CD4-positive, alpha-beta T cell (primary cell): ENCODE measurements at regions not wholly inside any gene's neighbourhood (a gene's known extent, or its start where the extent isn't known, plus 50 kb on each side); places are given as distances from the start of the nearest gene placed in this dataset.

Experiments used
- ATAC-seq: fragments of 200-7000 bp; cut with Tn5 transposase; one replicate; pipeline ENCODE4 v1.10.0; 2022; ENCODE audit warnings: mild to moderate bottlenecking; ENCODE audit not compliant: poor library complexity
- CTCF ChIA-PET: fragments of 350-600 bp; sonication (Branson Sonifier 250); formaldehyde crosslinking; loops from one replicate; lab custom pipeline; 2021; ENCODE audit warnings: antibody characterized with exemption, inconsistent platforms; lab: Charles Lee
- POLR2A ChIA-PET: fragments of 350-600 bp; sonication (Branson Sonifier 250); formaldehyde crosslinking; loops from one replicate; lab custom pipeline; 2021; ENCODE audit warnings: antibody characterized with exemption, inconsistent platforms; lab: Charles Lee
- DNase-seq, 14 experiments: peaks; one replicate each; pipeline ENCODE4 v3.0.0-alpha.2; 2013 to 2020; ENCODE audit warnings: mixed read lengths in 2 of 14
- H3K27ac ChIP-seq, 2 donors: one replicate each; pipeline versions ENCODE4 v1.5.1 to v1.7.0; 2013; ENCODE audit warnings: low read length in 2 of 2, low read depth in 1 of 2, mild to moderate bottlenecking in 1 of 2
- H3K27me3 ChIP-seq, 2 experiments: 1 replicate in 1 of 2; 2 replicates in 1 of 2; pipeline versions ENCODE4 v1.6.1 to v1.7.0; 2013; ENCODE audit warnings: low read length in 2 of 2, control low read depth in 1 of 2, mild to moderate bottlenecking in 1 of 2, moderate library complexity in 1 of 2; ENCODE audit not compliant: insufficient read depth in 2 of 2, control insufficient read depth in 1 of 2
- H3K36me3 ChIP-seq: one replicate; pipeline ENCODE4 v1.6.1; 2013; ENCODE audit warnings: low read length, control low read depth; ENCODE audit not compliant: insufficient read depth
- H3K4me1 ChIP-seq: one replicate; pipeline ENCODE4 v1.6.1; 2013; ENCODE audit warnings: low read length, control low read depth; ENCODE audit not compliant: insufficient read depth
- H3K4me3 ChIP-seq: one replicate; pipeline ENCODE4 v1.5.1; 2013; ENCODE audit warnings: mild to moderate bottlenecking, low read length, moderate library complexity
- H3K9me3 ChIP-seq, 2 experiments: 1 replicate in 1 of 2; 2 replicates in 1 of 2; pipeline versions ENCODE4 v1.6.1 to v1.7.0; 2013; ENCODE audit warnings: low read length in 2 of 2, mild to moderate bottlenecking in 2 of 2, control low read depth in 1 of 2, moderate library complexity in 1 of 2; ENCODE audit not compliant: control insufficient read depth in 1 of 2, insufficient read depth in 1 of 2
- H3K27ac Mint-ChIP-seq: one replicate; pipeline ENCODE4 v1.8.0; 2020; ENCODE audit warnings: mixed read lengths
- H3K27me3 Mint-ChIP-seq: one replicate; pipeline ENCODE4 v1.8.0; 2021; ENCODE audit warnings: mixed read lengths
- H3K36me3 Mint-ChIP-seq: one replicate; pipeline ENCODE4 v1.8.0; 2021; ENCODE audit warnings: low read depth, mixed read lengths
- H3K4me1 Mint-ChIP-seq: one replicate; pipeline ENCODE4 v1.8.0; 2021; ENCODE audit warnings: low read depth, mixed read lengths
- H3K4me3 Mint-ChIP-seq: one replicate; pipeline ENCODE4 v1.8.0; 2020; ENCODE audit warnings: mild to moderate bottlenecking, mixed read lengths
- H3K9me3 Mint-ChIP-seq: one replicate; pipeline ENCODE4 v1.8.0; 2020; ENCODE audit warnings: mixed read lengths
- intact Hi-C, 2 experiments: fragments of 100-400 bp; cut with DNase I in 1 of 2; cut with micrococcal nuclease in 1 of 2; formaldehyde crosslinking; loops; one replicate each; pipeline versions ENCODE4 v1.15.1 to v1.9.0; 2023 to 2025; cut with DNase I, micrococcal nuclease
- TF ChIP-seq, protein P1 (sequence below): fragments of 200-600 bp; IDR thresholded peaks from one replicate; pipeline ENCODE4 v1.8.0; 2022; ENCODE audit warnings: antibody characterized with exemption, mild to moderate bottlenecking

DNA sequence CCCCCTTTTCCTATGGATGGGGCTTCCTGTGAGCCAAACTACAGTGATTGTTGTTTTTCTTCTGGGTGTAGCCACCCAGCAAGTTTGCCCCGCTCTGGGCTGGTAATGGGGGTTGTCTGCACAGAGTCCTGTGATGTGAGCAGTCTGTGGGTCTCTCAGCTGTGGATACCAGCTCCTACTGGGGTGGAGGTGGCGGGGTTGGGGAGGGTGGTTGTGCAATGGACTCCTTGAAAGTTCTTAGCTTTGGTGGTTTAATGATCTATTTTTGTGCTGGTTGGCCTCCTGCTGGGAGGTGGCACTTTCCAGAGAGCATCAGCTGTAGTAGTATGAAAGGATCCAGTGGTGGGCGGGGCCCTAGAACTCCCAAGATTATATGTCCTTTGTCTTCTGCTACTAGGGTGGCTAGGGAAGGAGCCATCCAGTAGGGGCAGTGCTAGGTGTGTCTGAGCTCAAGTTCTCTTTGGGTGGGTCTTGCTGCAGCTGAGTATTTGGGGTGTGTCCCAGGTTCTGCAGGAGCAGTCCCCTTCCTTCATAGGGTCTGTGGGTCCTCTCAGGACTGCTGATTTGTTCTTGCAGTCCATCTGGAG lies 275.6 kb upstream of the PAPPA start:
- ATAC-seq (no peak), DNase-seq (no peak)
- H3K36me3 Mint-ChIP-seq = no peaks in the 10 kb centered on the region
- no peak overlapping the region for H3K4me3 Mint-ChIP-seq
- no peak overlapping the region for H3K4me3 ChIP-seq
- H3K4me1 ChIP-seq = no peaks in the 10 kb centered on the region
- H3K27me3 ChIP-seq = no peaks in the 10 kb centered on the region
- no peaks in the 10 kb centered on the region for H3K36me3 ChIP-seq
- H3K9me3 Mint-ChIP-seq = peaks cover 12% of the 10 kb centered on the region
- H3K4me1 Mint-ChIP-seq = no peaks in the 10 kb centered on the region
- TF ChIP-seq, protein P1, sequence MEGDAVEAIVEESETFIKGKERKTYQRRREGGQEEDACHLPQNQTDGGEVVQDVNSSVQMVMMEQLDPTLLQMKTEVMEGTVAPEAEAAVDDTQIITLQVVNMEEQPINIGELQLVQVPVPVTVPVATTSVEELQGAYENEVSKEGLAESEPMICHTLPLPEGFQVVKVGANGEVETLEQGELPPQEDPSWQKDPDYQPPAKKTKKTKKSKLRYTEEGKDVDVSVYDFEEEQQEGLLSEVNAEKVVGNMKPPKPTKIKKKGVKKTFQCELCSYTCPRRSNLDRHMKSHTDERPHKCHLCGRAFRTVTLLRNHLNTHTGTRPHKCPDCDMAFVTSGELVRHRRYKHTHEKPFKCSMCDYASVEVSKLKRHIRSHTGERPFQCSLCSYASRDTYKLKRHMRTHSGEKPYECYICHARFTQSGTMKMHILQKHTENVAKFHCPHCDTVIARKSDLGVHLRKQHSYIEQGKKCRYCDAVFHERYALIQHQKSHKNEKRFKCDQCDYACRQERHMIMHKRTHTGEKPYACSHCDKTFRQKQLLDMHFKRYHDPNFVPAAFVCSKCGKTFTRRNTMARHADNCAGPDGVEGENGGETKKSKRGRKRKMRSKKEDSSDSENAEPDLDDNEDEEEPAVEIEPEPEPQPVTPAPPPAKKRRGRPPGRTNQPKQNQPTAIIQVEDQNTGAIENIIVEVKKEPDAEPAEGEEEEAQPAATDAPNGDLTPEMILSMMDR = no peak
- intact Hi-C loops = no loop called here
- ChIA-PET POLR2A (no interaction called here), CTCF (no interaction called here)
- H3K27me3 Mint-ChIP-seq = no peaks in the 10 kb centered on the region
- no peak overlapping the region for H3K27ac Mint-ChIP-seq
- peaks cover 0 to 5% of the 10 kb centered on the region in 2 experiments for H3K9me3 ChIP-seq
- no peak overlapping the region for H3K27ac ChIP-seq

DNA sequence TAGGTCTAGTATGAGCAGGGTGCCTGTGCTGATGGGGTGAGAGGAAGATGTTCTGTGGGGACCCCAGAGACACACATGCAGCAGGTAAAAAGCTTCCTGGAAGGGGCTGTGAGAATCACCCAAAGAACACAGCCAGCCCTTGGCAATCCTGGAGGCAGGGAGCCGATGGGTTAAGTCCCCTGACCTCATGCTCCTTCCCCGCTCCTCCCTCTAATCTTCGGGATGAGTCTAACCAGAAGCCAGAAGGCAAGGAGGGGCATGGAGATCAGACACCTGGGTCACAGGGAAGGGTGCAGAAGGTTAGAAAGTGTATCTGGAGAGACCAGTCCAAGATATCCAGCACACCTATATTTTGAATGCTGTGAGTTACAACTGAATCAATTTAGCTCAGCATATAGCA lies 274.1 kb upstream of the PAPPA start:
- CTCF ChIA-PET = no interaction called here
- Histone ChIP-seq H3K27me3 (no peaks in the 10 kb centered on the region), H3K4me1 (no peaks in the 10 kb centered on the region), H3K36me3 (no peaks in the 10 kb centered on the region), H3K9me3 (peaks cover 0 to 5% of the 10 kb centered on the region in 2 experiments), H3K4me3 (no peak overlapping the region), H3K27ac (no peak overlapping the region)
- Mint-ChIP-seq H3K27me3 (no peaks in the 10 kb centered on the region), H3K36me3 (no peaks in the 10 kb centered on the region), H3K4me1 (no peaks in the 10 kb centered on the region), H3K4me3 (no peak overlapping the region), H3K9me3 (peaks cover 12% of the 10 kb centered on the region), H3K27ac (no peak overlapping the region)
- POLR2A ChIA-PET = no interaction called here
- DNase-seq = no peak
- intact Hi-C loops = no loop called here
- TF ChIP-seq, protein P1 = no peak
- ATAC-seq = no peak

DNA sequence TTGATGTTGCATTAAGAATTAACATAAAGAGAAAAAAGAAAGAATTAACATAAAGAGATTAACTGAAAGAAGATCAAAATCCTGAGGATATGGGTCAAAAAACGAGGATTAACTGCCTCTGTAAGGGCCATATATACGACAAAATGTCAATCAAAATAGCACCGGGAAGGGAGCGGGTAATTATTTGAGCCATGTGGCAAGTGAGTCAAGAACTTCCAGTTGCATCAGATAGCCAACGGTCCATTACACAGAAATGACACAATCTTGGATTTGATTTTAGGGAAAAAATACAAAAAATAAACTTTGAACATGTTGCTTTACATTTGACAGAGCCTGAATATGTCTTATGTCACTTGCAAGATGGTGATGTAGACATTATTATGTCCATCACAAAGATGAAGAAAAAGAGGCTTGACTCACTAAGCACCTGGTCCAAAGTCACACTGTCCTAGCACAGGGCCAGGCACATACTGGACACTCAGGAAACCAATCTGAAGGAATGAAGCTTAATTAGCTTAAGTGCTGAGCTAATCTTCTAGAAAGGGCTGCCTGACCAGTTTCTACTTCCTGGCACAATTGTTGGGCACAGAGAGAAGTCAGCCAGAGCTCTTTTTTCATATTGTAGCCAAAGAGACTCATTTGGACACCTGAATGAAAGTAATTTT lies 273.2 kb upstream of the PAPPA start:
- Histone ChIP-seq H3K27ac (no peak overlapping the region), H3K27me3 (no peaks in the 10 kb centered on the region), H3K4me3 (no peak overlapping the region), H3K9me3 (peaks cover 0 to 5% of the 10 kb centered on the region in 2 experiments), H3K36me3 (no peaks in the 10 kb centered on the region), H3K4me1 (no peaks in the 10 kb centered on the region)
- Mint-ChIP-seq H3K36me3 (no peaks in the 10 kb centered on the region), H3K4me1 (no peaks in the 10 kb centered on the region), H3K27me3 (no peaks in the 10 kb centered on the region), H3K27ac (no peak overlapping the region), H3K9me3 (peaks cover 11% of the 10 kb centered on the region), H3K4me3 (no peak overlapping the region)
- ChIA-PET POLR2A (interaction anchor here (1.1 kb wide), 1 partner anchor 12 kb away, joined by 3 read pairs; no protein-coding TSS in a partner anchor), CTCF (no interaction called here)
- DNase-seq (no peak), ATAC-seq (no peak)
- intact Hi-C loops = no loop called here
- TF ChIP-seq, protein P1 = no peak
